Thyroid gland (tissue), 4 donors: ENCODE measurements at regions not wholly inside any gene's neighbourhood (a gene's known extent, or its start where the extent isn't known, plus 50 kb on each side); places are given as distances from the start of the nearest gene placed in this dataset.

Experiments used
- POLR2A ChIP-seq, 2 donors: fragments of 450-650 bp; IDR thresholded peaks; one replicate each; pipeline ENCODE4 v1.6.1; 2017; ENCODE audit warnings: antibody characterized with exemption in 2 of 2, mild to moderate bottlenecking in 2 of 2, moderate library complexity in 1 of 2
- TF ChIP-seq, protein P1 (sequence below), 6 experiments: fragments of 200-600 bp in 3 of 6; fragments of 450-650 bp in 3 of 6; sonication (generic) in 3 of 6; IDR thresholded peaks; one replicate each; pipeline ENCODE4 v1.5.1; 2016 to 2019; ENCODE audit warnings: antibody characterized with exemption in 6 of 6, mild to moderate bottlenecking in 2 of 6, inconsistent platforms in 1 of 6, moderate library complexity in 1 of 6

DNA sequence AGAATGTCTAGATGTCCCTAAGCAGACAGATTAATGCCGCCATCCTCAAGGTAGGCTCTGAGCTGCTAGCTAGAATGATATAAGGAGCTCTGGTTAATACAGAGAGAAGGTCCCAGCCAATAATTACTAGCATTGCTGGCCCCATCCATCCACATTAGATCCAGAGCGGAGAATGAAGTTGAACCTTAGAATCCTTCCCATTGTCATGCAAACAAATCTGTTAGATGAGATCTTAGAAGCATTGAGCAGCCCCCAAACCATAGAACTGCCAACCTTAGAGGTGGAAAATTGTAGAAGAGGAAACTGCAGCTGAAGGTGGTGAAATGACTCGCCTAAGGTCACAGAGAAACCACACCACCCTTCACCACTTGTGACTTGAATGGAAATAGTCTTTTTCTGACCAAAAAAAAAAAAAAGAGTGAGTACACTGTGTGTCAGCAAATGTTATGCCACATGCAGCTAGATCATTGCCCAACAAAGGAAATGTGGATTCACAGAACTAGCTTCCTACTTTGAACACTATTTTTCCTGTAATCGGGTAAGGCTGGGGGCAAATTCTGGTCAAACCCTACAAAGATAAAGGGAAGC, 162.1 kb downstream of the SMIM20 start:
- TF ChIP-seq, protein P1, sequence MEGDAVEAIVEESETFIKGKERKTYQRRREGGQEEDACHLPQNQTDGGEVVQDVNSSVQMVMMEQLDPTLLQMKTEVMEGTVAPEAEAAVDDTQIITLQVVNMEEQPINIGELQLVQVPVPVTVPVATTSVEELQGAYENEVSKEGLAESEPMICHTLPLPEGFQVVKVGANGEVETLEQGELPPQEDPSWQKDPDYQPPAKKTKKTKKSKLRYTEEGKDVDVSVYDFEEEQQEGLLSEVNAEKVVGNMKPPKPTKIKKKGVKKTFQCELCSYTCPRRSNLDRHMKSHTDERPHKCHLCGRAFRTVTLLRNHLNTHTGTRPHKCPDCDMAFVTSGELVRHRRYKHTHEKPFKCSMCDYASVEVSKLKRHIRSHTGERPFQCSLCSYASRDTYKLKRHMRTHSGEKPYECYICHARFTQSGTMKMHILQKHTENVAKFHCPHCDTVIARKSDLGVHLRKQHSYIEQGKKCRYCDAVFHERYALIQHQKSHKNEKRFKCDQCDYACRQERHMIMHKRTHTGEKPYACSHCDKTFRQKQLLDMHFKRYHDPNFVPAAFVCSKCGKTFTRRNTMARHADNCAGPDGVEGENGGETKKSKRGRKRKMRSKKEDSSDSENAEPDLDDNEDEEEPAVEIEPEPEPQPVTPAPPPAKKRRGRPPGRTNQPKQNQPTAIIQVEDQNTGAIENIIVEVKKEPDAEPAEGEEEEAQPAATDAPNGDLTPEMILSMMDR (IDR thresholded peaks at IDR 0.05): no peak
- TF ChIP-seq POLR2A (IDR thresholded peaks at IDR 0.05): no peak
